ENCODE measurements at regions not wholly inside any gene's neighbourhood (a gene's known extent, or its start where the extent isn't known, plus 50 kb on each side); places are given as distances from the start of the nearest gene placed in this dataset.

GRCh38 chrX:110588853-110589252 lies 206.8 kb downstream of the CHRDL1 start:
- Histone ChIP-seq H3K4me3 (no peak overlapping the region), H3K27ac (no peak overlapping the region)

GRCh38 chrX:110600745-110601310 lies 194.8 kb downstream of the CHRDL1 start:
- Histone ChIP-seq H3K4me3 (no peak overlapping the region), H3K27ac (no peak overlapping the region)

- Histone ChIP-seq H3K27ac (no peak overlapping the region), H3K4me3 (no peak overlapping the region)
Measured at GRCh38 chrX:110614596-110614995, 181.0 kb downstream of the CHRDL1 start.
